ENCODE measurements at regions not wholly inside any gene's neighbourhood (a gene's known extent, or its start where the extent isn't known, plus 50 kb on each side); places are given as distances from the start of the nearest gene placed in this dataset.
"Not testable (repeated sequence)": the region's sequence is repeated elsewhere in the genome, so short reads cannot be mapped to it uniquely, and the experiment has no call there.

DNA sequence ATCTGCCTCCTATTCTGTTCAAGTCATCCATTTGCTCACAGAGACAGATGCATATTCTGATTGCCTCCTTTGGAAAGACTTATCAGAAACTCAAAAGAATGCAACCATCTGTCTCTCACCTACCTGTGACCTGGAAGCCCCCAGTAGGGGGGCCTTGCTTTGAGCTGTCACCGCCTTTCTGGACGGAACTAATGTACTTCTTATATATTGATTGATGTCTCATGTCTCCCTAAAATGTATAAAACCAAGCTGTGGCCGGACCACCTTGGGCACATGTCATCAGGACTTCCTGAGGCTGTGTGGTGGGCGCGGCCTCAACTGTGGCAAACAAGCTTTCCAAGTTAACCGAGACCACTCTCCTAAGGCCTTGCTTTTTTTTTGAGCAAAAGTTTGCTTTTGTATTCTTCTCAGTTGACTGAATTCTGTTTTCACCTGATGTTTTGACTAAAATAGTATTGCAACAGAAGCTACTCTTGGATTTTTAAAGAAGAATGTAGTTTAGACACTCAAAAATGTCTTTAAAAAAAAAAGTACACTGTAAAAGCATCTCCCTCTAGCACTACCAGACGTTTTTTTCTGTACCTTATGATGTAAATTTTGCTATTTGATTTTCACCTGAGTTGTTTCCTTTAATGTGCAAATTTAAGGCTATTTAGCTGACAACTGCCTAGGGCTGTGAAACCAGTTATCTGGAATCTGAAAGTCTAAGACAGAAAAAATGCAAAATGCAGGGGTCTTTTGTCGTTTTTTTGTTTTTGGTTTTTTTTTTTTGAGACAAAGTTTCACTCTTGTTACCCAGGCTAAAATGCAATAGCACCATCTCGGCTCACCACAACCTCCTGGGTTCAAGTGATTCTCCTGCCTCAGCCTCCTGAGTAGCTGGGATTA, 298.8 kb upstream of the SGCG start:
- TF ChIP-seq, protein P1, sequence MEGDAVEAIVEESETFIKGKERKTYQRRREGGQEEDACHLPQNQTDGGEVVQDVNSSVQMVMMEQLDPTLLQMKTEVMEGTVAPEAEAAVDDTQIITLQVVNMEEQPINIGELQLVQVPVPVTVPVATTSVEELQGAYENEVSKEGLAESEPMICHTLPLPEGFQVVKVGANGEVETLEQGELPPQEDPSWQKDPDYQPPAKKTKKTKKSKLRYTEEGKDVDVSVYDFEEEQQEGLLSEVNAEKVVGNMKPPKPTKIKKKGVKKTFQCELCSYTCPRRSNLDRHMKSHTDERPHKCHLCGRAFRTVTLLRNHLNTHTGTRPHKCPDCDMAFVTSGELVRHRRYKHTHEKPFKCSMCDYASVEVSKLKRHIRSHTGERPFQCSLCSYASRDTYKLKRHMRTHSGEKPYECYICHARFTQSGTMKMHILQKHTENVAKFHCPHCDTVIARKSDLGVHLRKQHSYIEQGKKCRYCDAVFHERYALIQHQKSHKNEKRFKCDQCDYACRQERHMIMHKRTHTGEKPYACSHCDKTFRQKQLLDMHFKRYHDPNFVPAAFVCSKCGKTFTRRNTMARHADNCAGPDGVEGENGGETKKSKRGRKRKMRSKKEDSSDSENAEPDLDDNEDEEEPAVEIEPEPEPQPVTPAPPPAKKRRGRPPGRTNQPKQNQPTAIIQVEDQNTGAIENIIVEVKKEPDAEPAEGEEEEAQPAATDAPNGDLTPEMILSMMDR (conservative IDR thresholded peaks at IDR 0.05; ENCODE audit: low read length), result not testable (repeated sequence)
- TF ChIP-seq EZH2phosphoT487 (IDR thresholded peaks at IDR 0.05; ENCODE audit: borderline replicate concordance), result not testable (repeated sequence)
